Kidney (tissue), 13 donors: ENCODE measurements at regions not wholly inside any gene's neighbourhood (a gene's known extent, or its start where the extent isn't known, plus 50 kb on each side); places are given as distances from the start of the nearest gene placed in this dataset.

Experiments used
- DNase-seq, 5 donors: peaks; one replicate each; pipeline ENCODE4 v3.0.0-alpha.2; 2013 to 2020
- FAIRE-seq: peaks from 2 replicates; lab custom pipeline; 2012; peaks lifted over from hg19 to GRCh38; lab: Jason Lieb, UNC
- H3K27ac ChIP-seq, 2 donors: one replicate each; pipeline ENCODE4 v1.7.0; 2013; ENCODE audit warnings: low read depth in 2 of 2, low read length in 2 of 2, inconsistent platforms in 1 of 2
- H3K27me3 ChIP-seq: one replicate; pipeline ENCODE4 v1.7.1; 2013; ENCODE audit warnings: low read length, inconsistent platforms; ENCODE audit not compliant: control insufficient read depth, insufficient read depth
- H3K36me3 ChIP-seq, 3 donors: one replicate each; pipeline versions ENCODE4 v1.7.0 to v1.7.1; 2013; ENCODE audit warnings: low read length in 3 of 3, control low read depth in 1 of 3, inconsistent platforms in 1 of 3; ENCODE audit not compliant: insufficient read depth in 3 of 3, control insufficient read depth in 2 of 3
- H3K4me1 ChIP-seq, 3 donors: one replicate each; pipeline versions ENCODE4 v1.7.0 to v1.7.1; 2013; ENCODE audit warnings: low read length in 3 of 3, inconsistent platforms in 1 of 3, low read depth in 1 of 3; ENCODE audit not compliant: control insufficient read depth in 2 of 3, insufficient read depth in 2 of 3
- H3K4me3 ChIP-seq, 3 donors: one replicate each; pipeline versions ENCODE4 v1.7.0 to v1.8.1; 2013; ENCODE audit warnings: low read length in 3 of 3, control low read depth in 1 of 3, inconsistent platforms in 1 of 3
- H3K9ac ChIP-seq, 3 donors: one replicate each; pipeline versions ENCODE4 v1.7.0 to v1.7.1; 2013; ENCODE audit warnings: low read length in 3 of 3, control low read depth in 1 of 3, inconsistent platforms in 1 of 3
- H3K9me3 ChIP-seq, 3 donors: one replicate each; pipeline versions ENCODE4 v1.7.0 to v1.7.1; 2013; ENCODE audit warnings: low read length in 3 of 3, control low read depth in 1 of 3, inconsistent platforms in 1 of 3; ENCODE audit not compliant: control insufficient read depth in 2 of 3, insufficient read depth in 1 of 3
- CTCF ChIP-seq: IDR thresholded peaks from 3 replicates; pipeline ENCODE4 v1.5.1; 2012; ENCODE audit warnings: mild to moderate bottlenecking, moderate library complexity, borderline replicate concordance; ENCODE audit not compliant: insufficient read depth; ENCODE audit errors: extremely low read depth
- intact Hi-C: fragments of 100-400 bp; cut with DNase I; formaldehyde crosslinking; loops from one replicate; pipeline ENCODE4 v1.11.1; 2022
- donor health status: control.
- donor health status: control.
- donor health status: control.
- donor health status: control.
- donor health status: control.
- donor health status: DM: yes; HTN: yes; CAD: no.
- donor health status: Normal renal cell carcinoma (clear cell type).

- Histone ChIP-seq H3K9me3 (no peaks in the 10 kb centered on the region), H3K36me3 (no peaks in the 10 kb centered on the region), H3K27ac (no peak overlapping the region), H3K4me1 (no peaks in the 10 kb centered on the region), H3K27me3 (no peaks in the 10 kb centered on the region), H3K9ac (no peak overlapping the region), H3K4me3 (no peak overlapping the region)
- intact Hi-C loops = no loop called here
- DNase-seq (peak in 1 of 5 donors; percentile 20), FAIRE-seq (no peak)
- no peak for TF ChIP-seq CTCF
Measured at GRCh38 chr7:16978358-16979244, 96.8 kb upstream of the AGR3 start.

- no peak overlapping the region for H3K4me3 ChIP-seq
- DNase-seq (no peak), FAIRE-seq (no peak)
- H3K4me1 ChIP-seq = no peaks in the 10 kb centered on the region
- no peaks in the 10 kb centered on the region for H3K27me3 ChIP-seq
- no peaks in the 10 kb centered on the region for H3K36me3 ChIP-seq
- no peak for TF ChIP-seq CTCF
- intact Hi-C loops = no loop called here
- H3K9me3 ChIP-seq = no peaks in the 10 kb centered on the region
- no peak overlapping the region for H3K27ac ChIP-seq
- no peak overlapping the region for H3K9ac ChIP-seq
Measured at GRCh38 chr7:16980539-16980938, 98.8 kb upstream of the AGR3 start.

GRCh38 chr7:16982640-16983350, 101.0 kb upstream of the AGR3 start:
- Histone ChIP-seq H3K9ac (no peak overlapping the region), H3K27me3 (no peaks in the 10 kb centered on the region), H3K9me3 (no peaks in the 10 kb centered on the region), H3K4me3 (no peak overlapping the region), H3K36me3 (no peaks in the 10 kb centered on the region), H3K4me1 (no peaks in the 10 kb centered on the region), H3K27ac (no peak overlapping the region)
- TF ChIP-seq CTCF = peak; percentile 92
- peak in 2 of 5 donors; percentile 34 to 62 for DNase-seq
- peak; percentile 70 for FAIRE-seq
- intact Hi-C loops = no loop called here
